GM21723 (cell line): ENCODE measurements at regions not wholly inside any gene's neighbourhood (a gene's known extent, or its start where the extent isn't known, plus 50 kb on each side); places are given as distances from the start of the nearest gene placed in this dataset.
"Not testable (repeated sequence)": the region's sequence is repeated elsewhere in the genome, so short reads cannot be mapped to it uniquely, and the experiment has no call there.

Experiments
- ATAC-seq: cut with Tn5 transposase; IDR thresholded peaks from one replicate; pipeline ENCODE4 v1.9.1; 2021; ENCODE audit warnings: mild to moderate bottlenecking, moderate library complexity; ENCODE audit not compliant: unreplicated experiment

DNA sequence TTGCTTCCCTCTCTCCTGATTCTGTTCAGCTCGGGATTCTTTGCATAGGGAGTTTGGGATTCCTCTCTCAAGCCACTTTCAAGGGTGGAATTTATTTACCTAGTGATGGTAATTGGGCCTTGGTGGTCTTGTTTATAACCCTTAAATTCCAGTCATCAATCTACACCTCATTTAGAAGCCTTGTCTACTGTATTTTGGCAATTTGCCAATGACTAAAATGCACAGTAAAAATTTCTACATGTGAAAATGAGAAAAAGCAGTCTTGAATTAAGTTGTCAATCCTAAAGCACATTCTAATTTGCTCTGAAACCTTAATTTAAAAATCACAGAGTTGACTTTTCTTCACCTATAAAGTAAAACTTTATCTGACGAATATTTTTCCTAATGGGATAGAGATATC is 749.2 kb upstream of the CRIM1 start:
- no peak for ATAC-seq

DNA sequence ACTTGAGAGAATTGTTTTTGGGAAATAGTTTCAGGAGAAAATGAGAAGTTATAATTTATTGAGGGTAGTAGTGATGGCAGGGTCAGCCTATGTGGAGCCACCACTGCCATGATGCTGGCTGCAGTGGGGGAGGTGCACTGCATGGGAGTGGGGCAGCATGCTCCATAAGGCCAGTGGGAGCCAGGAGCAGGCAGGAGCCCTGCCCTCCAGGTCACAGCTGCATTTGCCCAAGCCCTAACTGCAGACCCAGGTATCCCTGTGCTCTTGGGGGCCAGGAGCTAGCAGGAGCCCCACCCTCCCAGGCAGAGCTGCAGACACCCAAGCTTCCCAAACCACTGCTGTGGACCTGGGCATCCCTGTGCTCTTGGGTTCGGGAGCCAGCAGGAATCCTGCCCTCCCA is 757.3 kb upstream of the CRIM1 start:
- ATAC-seq: no peak

DNA sequence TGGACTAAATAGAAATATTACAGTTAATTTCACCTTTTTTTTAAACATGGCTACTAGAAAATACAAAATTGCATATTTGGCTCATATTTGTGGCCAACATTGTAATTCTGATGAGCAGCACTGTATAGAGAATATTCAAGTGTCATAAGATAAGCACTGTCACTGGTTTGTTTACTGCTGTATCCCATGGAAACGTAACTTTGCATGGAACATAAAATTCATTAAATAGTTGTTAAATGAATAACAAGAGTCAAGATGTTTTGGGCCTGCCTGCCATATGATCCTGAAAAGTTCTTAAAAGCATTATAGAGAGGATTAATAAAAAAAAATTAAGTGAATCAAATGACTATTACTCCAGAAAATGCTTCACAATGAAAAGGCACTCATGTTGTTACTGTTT is 763.7 kb upstream of the CRIM1 start:
- ATAC-seq: no peak

DNA sequence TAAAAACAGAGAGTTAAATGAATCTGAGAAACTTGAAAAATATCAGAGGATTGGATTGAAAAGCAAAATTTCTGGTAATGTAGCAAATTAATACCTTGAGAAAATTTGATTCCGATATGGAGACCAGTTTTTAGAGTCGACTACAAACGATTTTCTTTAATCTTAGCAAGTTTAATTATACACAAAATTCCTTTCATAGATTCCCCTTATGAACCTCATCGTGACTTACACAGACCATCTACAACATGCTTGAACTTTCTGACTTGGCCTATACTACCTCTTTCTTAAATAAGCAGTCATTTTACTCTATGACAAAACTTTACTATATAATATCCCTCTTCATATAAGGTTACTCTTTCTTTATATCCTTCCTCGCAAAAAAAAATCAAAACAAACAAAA is 769.6 kb upstream of the CRIM1 start:
- ATAC-seq: no peak

DNA sequence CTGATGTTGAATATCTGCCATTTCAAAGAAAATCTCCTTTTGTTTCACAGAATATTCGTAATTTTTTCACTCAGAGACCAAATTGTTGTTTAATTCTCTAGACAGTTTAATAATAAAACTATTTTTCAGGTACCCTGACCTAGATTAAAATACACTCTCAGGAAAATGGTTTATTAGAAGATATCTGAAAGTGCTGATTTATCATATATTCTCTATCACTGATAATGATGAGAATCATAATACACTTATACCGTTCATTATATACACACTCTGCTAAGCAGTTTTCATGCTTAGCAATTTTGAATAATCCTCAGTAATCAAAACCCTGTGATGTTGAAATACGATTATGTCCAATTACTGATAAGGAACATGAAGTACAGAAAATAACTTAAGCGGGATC is 772.9 kb upstream of the CRIM1 start:
- no peak for ATAC-seq

DNA sequence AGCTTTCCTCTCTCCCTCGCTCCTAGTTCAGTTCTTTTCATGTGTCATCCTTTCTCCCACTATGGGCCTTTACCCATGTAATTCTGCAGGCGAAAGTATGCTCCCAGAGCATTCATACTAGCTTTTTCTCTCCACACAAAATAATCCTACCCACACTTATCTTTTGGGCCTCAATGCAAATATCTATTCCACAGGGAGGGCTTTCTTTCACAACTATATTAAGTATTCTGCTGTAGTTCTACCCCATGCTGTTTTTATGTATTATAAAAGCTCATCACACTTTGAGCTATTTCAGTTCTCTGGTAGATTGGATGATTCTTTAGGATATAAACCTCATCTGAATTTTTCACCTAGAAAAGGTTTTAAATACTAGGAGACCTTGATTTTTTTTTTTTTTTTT is 774.6 kb upstream of the CRIM1 start:
- ATAC-seq: no peak

DNA sequence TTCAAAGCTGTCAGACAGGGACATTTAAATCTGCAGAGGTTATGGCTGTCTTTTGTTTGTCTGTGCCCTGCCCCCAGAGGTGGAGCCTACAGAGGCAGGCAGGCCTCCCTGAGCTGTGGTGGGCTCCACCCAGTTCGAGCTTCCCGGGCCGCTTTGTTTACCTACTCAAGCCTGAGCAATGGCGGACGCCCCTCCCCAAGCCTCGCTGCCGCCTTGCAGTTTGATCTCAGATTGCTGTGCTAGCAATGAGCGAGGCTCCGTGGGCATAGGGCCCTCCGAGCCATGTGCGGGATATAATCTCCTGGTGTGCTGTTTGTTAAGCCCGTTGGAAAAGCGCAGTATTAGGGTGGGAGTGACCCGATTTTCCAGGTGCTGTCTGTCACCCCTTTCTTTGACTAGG is 787.0 kb upstream of the CRIM1 start:
- ATAC-seq: not testable (repeated sequence)

DNA sequence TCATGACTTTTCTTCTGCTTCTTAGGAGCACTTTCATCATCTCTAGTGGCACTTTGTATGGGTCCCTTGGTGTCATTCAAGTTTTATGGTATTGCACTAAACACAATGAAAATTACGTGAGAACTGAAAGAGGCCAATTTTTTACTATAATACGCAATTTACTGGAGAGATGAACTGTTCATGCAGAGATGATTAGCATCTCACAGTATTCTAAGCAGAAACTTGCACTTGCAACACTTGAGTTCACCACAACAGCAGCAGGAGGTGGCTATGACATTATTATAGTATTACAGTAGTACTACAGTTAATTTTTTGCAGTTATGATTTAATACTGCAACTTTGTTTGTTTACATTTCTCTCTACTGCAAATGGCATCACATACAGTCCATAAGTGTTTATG is 793.1 kb upstream of the CRIM1 start:
- ATAC-seq: no peak

DNA sequence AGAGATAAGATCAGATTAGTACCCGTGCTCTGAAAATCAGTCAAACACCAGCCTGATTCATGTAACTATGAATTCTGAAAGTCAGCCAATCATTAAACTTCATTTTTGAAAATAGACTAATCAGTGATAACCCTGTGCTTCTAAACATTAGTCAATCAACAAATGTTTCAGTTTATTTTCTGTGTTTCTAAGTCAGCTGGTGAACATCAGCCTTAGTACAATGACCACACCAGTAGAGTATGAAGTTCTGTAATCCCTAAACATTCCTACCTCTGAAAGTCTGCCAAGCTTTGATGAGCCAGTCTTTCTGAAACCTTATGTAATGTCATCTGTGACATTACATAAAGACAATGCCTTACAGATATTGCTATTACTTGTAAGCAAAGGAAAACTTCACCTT is 807.4 kb upstream of the CRIM1 start:
- ATAC-seq: no peak

DNA sequence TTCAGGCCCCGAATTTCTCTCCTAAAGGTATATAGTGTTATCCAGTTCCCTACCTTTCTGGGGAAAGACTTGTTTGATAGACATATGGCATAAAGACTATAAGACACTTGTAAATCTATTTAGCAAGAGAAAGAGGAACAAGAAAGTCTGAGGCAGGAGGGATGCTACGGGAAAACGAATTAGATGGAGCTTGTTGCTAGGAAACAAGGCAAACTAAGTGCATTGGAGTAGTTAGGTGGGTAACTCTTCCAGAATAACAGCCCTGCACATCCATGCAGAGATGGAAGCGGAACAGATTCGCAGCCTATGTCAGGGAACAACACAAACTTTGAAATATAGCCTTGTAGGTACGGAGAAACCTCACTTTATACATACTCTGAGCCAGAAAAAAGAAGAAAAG is 810.3 kb upstream of the CRIM1 start:
- no peak for ATAC-seq

DNA sequence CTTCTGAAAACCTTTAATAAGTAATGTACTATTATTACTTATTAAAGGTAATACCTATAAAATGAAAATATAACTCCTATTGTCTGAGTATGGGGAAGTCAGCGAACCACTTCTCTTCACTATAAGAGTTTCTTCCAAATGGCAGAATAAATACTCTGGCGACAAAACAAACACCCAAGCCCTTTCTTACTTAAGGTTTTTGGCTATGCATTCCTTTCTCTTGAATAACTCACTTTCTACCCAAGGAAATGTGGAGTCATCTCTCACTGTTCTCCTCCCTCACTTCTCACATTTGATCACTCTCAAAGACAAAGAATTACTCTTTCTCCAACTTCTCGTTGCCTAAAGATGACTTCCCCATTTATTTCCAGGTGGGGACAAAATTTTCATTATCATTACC is 816.8 kb upstream of the CRIM1 start:
- ATAC-seq: no peak

DNA sequence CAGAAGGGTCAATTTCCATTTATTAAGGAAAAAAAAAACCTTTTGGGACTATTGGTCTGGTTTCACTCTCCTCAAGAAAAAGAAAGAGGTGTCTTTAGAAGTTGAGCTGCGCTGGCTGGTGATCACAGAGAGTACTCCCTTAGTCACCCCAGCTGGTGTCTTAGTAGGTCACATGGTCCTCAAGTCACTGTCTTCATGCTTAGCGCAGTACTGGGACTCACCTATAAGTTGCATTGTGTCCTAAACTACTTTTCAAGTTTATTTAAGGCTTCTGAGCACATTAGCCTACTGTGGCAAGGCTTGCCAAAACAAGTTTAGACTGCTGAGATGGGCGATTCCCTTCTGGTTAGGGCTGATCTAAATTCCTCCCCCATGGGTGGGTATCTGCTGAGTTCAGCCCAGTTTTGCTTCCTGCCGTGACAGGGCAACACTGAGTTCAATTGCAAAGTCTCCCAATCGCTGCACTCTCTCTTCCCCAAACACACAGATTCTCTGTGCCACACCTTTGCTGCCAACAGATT is 824.9 kb upstream of the CRIM1 start:
- ATAC-seq: no peak

DNA sequence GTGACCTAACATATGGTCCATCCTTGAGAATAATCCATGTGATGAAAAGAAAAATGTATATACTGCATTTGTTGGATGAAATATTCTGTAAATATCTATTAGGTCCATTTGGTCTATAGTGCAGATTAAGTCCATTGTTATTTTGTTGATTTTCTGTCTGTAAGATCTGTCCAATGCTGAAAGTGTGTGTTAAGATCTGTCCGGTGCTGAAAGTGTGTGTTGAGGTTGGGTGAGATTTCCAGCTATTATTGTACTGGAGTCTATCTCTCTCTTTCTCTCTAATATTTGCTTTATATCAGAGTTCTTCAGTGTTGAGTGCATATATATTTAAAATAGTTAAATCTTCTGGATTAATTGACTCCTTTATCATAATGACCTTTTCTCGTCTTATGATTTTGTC is 828.8 kb upstream of the CRIM1 start:
- ATAC-seq: no peak

DNA sequence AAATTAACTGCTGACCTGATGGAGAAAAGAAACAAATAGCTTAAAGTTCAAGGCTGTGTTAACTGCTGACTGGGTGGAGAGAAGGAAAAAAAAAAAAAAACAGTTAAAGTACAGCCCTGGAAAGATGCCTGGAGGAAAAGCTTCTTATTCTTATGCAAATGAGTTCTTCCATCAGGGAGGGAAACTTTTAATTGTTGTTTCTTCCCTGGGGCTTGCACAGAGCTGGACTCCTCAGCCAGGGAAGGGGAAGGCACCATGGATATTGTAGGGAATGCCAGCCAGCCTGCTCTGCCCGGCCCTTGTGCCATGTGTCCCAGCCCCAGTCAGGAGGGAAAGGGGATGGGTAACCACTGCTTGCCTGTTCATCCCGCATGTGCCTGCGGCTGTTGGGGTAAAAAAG is 833.1 kb upstream of the CRIM1 start:
- no peak for ATAC-seq

DNA sequence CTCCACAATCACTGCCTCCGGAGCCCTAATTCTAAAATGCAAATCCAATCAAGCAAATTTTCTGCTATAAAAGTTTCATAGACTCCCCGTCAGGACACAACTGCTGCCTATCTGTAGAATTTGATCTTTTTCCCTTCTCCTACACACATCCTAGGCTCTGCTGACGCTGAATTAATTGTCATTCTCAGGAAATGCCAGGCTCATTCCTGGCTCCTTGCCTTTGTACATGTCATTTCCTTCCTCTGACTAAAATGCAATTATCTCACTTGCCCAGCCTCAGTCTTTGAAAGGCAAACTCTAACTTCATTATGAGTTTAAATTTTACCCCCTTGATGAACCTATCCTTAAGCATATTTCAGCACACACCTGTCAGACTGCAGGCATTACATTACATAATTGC is 844.9 kb upstream of the CRIM1 start:
- no peak for ATAC-seq

DNA sequence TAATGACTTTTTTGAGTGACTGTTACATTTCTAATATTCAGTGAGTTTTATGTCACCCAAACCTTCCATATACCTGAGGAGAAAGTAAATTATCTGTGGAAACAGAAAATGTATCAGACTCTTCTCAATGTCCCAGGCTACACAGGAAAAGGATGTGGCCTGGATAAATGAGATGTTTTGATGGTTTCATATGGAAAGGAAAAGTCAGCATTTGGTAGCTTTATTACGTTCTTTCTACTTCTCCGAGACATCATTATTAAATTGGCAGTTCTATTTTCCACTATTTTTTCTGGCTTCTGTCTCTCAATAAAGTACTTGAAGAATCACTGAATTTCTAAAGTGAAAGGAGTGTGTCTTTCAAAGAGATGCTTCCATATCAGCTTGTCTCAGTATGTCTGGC is 847.0 kb upstream of the CRIM1 start:
- ATAC-seq: no peak

DNA sequence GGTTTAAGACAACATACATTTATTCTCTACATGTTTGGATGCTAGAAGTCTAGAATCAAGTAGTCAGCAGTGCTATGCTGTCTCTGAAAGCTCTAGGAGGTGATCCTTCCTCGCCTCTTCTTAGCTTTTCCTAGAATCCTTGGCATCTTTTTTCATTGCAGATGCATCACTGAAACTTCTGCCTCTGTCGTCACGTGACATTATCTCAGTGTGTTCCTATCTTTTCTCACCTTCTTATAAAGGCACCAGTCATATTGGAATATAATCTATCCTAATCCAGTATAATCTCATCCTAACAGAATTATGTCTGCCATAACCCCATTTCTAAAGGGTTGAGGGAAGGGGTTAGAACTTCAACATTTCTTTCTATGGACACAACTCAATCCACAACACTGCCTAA is 851.2 kb upstream of the CRIM1 start:
- no peak for ATAC-seq

DNA sequence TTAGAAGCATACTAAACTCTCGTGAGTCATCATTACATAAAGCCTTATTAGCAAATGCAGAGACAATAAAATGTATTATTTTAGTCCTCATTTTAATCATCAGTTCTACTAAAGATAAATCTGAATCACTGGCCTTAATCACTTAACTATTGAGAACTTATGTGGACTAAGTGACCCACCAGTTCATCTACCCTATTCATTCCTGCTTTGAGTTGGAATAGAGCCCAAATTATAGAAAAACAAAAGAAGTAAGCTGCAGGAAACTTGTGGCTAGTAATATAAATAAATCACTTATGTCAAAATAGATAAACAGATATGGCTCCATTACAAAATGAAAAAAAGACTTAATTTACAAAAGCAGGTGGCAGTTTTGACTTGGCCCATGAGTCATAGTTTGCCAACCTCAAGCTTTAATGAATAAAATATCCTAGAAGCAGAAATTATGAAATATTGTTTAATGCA is 851.8 kb upstream of the CRIM1 start:
- no peak for ATAC-seq

DNA sequence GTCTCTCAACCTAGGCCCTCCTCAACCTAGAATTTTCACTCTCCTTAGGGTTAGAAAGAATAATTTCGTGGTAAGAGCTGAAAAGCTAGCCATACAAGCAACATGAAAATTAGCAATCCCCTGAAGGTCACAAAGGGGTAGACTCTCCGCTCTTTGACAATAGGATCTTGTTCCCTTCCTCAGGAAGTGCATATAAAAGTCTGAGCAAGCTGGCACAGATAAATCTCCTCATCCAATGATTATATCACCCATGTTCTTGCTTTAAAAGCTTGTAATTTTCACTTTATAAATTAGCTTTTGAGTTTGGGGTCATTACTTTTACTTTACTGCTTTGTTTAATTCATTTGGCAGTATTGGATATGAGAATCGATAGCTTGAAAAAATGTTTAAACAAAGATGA is 852.3 kb upstream of the CRIM1 start:
- ATAC-seq: no peak

DNA sequence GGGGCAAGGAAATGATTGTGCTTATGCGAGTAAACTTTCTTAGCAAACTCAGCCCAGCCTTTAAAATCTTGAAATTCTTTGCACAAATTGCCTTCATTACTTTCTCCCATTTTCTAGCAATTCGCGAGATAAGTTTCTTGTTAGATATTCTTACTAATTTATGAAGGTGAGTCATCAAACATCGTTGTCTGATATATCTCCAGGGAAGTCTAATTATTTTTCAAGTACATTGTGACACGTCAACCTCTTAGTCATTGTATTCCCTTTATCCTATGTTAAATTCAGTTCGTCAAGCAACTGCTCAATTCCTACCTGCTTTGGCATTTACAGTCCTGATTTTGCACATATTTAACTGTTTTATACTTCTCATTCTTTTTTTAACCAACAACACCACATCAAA is 854.5 kb upstream of the CRIM1 start:
- ATAC-seq: no peak

DNA sequence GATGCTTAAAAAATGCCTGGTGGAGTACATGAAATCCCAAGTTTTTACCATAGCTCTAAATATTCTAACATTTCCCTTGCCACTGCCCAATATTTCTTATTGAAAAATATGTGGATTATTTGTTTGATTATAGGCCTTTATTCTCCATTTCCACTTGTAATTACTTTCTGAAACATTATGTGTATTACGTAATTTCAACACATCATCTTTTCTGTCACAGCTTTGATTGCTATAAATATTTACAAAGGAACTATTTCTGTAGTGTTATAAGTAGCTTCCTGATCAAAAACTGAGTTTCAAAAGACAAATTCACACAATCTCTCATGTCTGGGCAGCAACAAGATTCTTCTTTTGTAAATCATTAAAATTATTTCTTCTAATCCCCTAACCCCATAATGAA is 859.6 kb upstream of the CRIM1 start:
- ATAC-seq: no peak

DNA sequence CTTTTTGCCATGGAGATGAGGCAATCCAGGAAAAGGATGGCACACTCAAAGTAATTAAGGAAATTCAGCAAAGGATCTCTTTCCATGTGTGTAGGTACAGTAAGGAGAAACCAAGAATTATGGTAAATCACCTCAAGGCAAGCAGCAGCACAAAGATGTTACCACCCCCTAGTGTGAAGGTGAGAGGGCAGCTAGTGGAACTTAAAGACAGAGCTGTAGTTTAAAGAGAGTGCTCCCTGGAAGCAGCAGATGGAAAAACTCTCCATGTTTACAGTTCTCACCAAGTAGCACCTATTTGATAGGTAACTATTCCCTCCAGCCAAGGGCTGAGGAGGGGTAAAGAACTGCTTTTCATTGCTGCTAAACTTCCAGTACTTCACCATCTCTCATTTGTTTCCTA is 860.4 kb upstream of the CRIM1 start:
- ATAC-seq: no peak

DNA sequence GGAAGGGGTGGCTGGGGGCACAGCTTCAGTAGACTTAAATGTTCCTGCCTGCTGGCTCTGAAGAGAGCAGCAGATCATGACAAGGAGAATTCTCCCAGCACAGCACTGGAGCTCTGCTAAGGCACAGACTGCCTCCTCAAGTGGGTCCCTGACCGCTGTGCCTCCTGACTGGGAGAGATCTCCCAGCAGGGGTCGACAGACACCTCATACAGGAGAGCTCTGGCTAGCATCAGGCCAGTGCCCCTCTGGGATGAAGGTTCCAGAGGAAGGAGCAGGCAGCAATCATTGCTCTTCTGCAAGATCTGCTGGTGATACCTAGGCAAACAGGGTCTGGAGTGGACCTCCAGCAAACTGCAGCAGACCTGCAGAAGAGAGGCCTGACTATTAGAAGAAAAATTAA is 877.5 kb upstream of the CRIM1 start:
- ATAC-seq: not testable (repeated sequence)

DNA sequence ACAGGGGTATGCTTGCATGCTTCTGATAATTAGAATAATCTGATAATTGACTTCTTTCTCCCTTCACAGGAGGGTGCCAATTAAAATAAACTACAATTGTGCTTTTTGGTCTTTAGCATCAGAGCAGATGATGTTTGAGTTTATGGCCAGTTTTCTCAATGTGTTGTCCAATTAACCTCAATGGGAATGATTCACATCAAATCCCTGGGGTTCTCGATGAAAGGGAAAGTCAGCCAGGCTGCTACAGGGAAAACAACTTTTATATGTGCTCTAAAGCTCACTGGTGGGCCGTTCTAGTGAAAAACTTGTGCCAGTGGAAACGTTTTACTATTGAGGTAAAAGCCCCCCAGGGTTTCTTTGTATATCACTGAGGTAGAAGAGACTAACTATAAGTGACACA is 887.3 kb upstream of the CRIM1 start:
- ATAC-seq: no peak
